Glomerular visceral epithelial cell (primary cell): ENCODE measurements at regions not wholly inside any gene's neighbourhood (a gene's known extent, or its start where the extent isn't known, plus 50 kb on each side); places are given as distances from the start of the nearest gene placed in this dataset.

Source experiments
- DNase-seq: peaks from one replicate; pipeline ENCODE4 v3.0.0-alpha.2; 2016; ENCODE audit errors: extremely low spot score

- DNase-seq = no peak
Measured at GRCh38 chr18:38940475-38940862, 1374.9 kb upstream of the CELF4 start.

- peak; percentile 59 for DNase-seq
Measured at GRCh38 chr18:38933910-38934510, 1368.4 kb upstream of the CELF4 start.

GRCh38 chr18:38933322-38933721, 1367.7 kb upstream of the CELF4 start:
- peak; percentile 53 for DNase-seq

- DNase-seq = no peak
Measured at GRCh38 chr18:38932752-38933151, 1367.2 kb upstream of the CELF4 start.

GRCh38 chr18:38931754-38932050, 1366.1 kb upstream of the CELF4 start:
- DNase-seq = no peak

GRCh38 chr18:38930881-38931753, 1365.5 kb upstream of the CELF4 start:
- no peak for DNase-seq

GRCh38 chr18:38923540-38923939, 1357.9 kb upstream of the CELF4 start:
- no peak for DNase-seq

GRCh38 chr18:38923126-38923525, 1357.5 kb upstream of the CELF4 start:
- DNase-seq = no peak

- DNase-seq = no peak
Measured at GRCh38 chr18:38909972-38910371, 1344.4 kb upstream of the CELF4 start.

GRCh38 chr18:38902796-38903195, 1337.2 kb upstream of the CELF4 start:
- no peak for DNase-seq

- DNase-seq = no peak
Measured at GRCh38 chr18:38900445-38900844, 1334.8 kb upstream of the CELF4 start.

- no peak for DNase-seq
Measured at GRCh38 chr18:38900031-38900430, 1334.4 kb upstream of the CELF4 start.

GRCh38 chr18:38899252-38899651, 1333.7 kb upstream of the CELF4 start:
- DNase-seq = no peak

- DNase-seq = no peak
Measured at GRCh38 chr18:38898167-38898566, 1332.6 kb upstream of the CELF4 start.

- DNase-seq = no peak
Measured at GRCh38 chr18:38895560-38895959, 1330.0 kb upstream of the CELF4 start.

GRCh38 chr18:38887671-38888020, 1322.0 kb upstream of the CELF4 start:
- no peak for DNase-seq

GRCh38 chr18:38886861-38887670, 1321.5 kb upstream of the CELF4 start:
- DNase-seq = no peak

- DNase-seq = no peak
Measured at GRCh38 chr18:38886235-38886634, 1320.6 kb upstream of the CELF4 start.

GRCh38 chr18:38884050-38884449, 1318.5 kb upstream of the CELF4 start:
- no peak for DNase-seq

GRCh38 chr18:38883111-38883510, 1317.5 kb upstream of the CELF4 start:
- DNase-seq = no peak

GRCh38 chr18:38879871-38880270, 1314.3 kb upstream of the CELF4 start:
- DNase-seq = no peak

- no peak for DNase-seq
Measured at GRCh38 chr18:38872342-38872741, 1306.7 kb upstream of the CELF4 start.

GRCh38 chr18:38868757-38869156, 1303.2 kb upstream of the CELF4 start:
- no peak for DNase-seq
